Neuronal stem cell (in vitro differentiated cells): ENCODE measurements at regions not wholly inside any gene's neighbourhood (a gene's known extent, or its start where the extent isn't known, plus 50 kb on each side); places are given as distances from the start of the nearest gene placed in this dataset.
A peak's percentile ranks its signal among the peaks of the same experiment; 100 is the strongest.

Source experiments
- DNase-seq: peaks from one replicate; pipeline ENCODE4 v3.0.0-alpha.2; 2013; ENCODE audit warnings: low spot score
- H2AFZ ChIP-seq: one replicate; pipeline ENCODE4 v1.6.1; 2013; ENCODE audit warnings: mild to moderate bottlenecking, low read length, inconsistent platforms
- H2AK5ac ChIP-seq: 2 replicates; pipeline ENCODE4 v1.6.1; 2013; ENCODE audit warnings: low read depth, mild to moderate bottlenecking, inconsistent platforms, low read length, moderate library complexity, mixed read lengths
- H2BK120ac ChIP-seq: 2 replicates; pipeline ENCODE4 v1.6.1; 2013; ENCODE audit warnings: low read depth, mild to moderate bottlenecking, inconsistent platforms, low read length, moderate library complexity, mixed read lengths
- H2BK12ac ChIP-seq: one replicate; pipeline ENCODE4 v1.6.1; 2013; ENCODE audit warnings: low read length, inconsistent platforms
- H2BK15ac ChIP-seq: 2 replicates; pipeline ENCODE4 v1.6.1; 2013; ENCODE audit warnings: mild to moderate bottlenecking, low read length, inconsistent platforms, mixed read lengths
- H2BK5ac ChIP-seq: one replicate; pipeline ENCODE4 v1.6.1; 2013; ENCODE audit warnings: inconsistent platforms, mild to moderate bottlenecking, low read length, moderate library complexity
- H3K14ac ChIP-seq: one replicate; pipeline ENCODE4 v1.6.1; 2013; ENCODE audit warnings: low read length, inconsistent platforms
- H3K18ac ChIP-seq: 2 replicates; pipeline ENCODE4 v1.6.1; 2013; ENCODE audit warnings: low read length, inconsistent platforms
- H3K23ac ChIP-seq: 2 replicates; pipeline ENCODE4 v1.6.1; 2013; ENCODE audit warnings: low read depth, mild to moderate bottlenecking, mixed read lengths, low read length, inconsistent platforms; ENCODE audit not compliant: poor library complexity
- H3K27ac ChIP-seq: replicated peaks from 3 replicates; pipeline ENCODE4 v1.5.1; 2013; ENCODE audit warnings: low read length, inconsistent platforms
- H3K27me3 ChIP-seq, 3 experiments: 2 replicates each; pipeline ENCODE4 v1.6.1; 2013; ENCODE audit warnings: low read length in 3 of 3, mild to moderate bottlenecking in 2 of 3, inconsistent platforms in 1 of 3, low read depth in 1 of 3, mixed read lengths in 1 of 3, moderate library complexity in 1 of 3; ENCODE audit not compliant: control insufficient read depth in 3 of 3, insufficient read depth in 3 of 3
- H3K36me3 ChIP-seq, 2 donors: replicated peaks in 1 of 2; 2 replicates each; pipeline ENCODE4 v1.6.1; 2013; ENCODE audit warnings: low read length in 2 of 2; ENCODE audit not compliant: control insufficient read depth in 2 of 2, insufficient read depth in 2 of 2
- H3K4ac ChIP-seq: 2 replicates; pipeline ENCODE4 v1.6.1; 2013; ENCODE audit warnings: inconsistent platforms, mild to moderate bottlenecking, low read length, moderate library complexity
- H3K4me1 ChIP-seq, 2 donors: 1 replicate in 1 of 2; 2 replicates in 1 of 2; pipeline ENCODE4 v1.6.1; 2013; ENCODE audit warnings: low read length in 2 of 2, low read depth in 1 of 2; ENCODE audit not compliant: control insufficient read depth in 2 of 2, insufficient read depth in 1 of 2
- H3K4me2 ChIP-seq: one replicate; pipeline ENCODE4 v1.6.1; 2013; ENCODE audit warnings: mild to moderate bottlenecking, low read length, inconsistent platforms; ENCODE audit not compliant: insufficient read depth, poor library complexity, severe bottlenecking
- H3K4me3 ChIP-seq, 2 donors: 2 replicates each; pipeline ENCODE4 v1.5.1; 2013; ENCODE audit warnings: low read length in 2 of 2, mild to moderate bottlenecking in 2 of 2, inconsistent platforms in 1 of 2, moderate library complexity in 1 of 2
- H3K79me1 ChIP-seq: one replicate; pipeline ENCODE4 v1.6.1; 2013; ENCODE audit warnings: low read depth, mild to moderate bottlenecking, inconsistent platforms, low read length, moderate library complexity
- H3K9ac ChIP-seq: one replicate; pipeline ENCODE4 v1.6.1; 2013; ENCODE audit warnings: mild to moderate bottlenecking, low read depth, low read length, inconsistent platforms; ENCODE audit not compliant: poor library complexity
- H3K9me3 ChIP-seq, 2 donors: replicated peaks in 1 of 2; 2 replicates each; pipeline versions ENCODE3 to v1.6.1; 2013; ENCODE audit warnings: low read length in 2 of 2, mild to moderate bottlenecking in 2 of 2, inconsistent platforms in 1 of 2, low read depth in 1 of 2, mixed read lengths in 1 of 2, moderate library complexity in 1 of 2; ENCODE audit not compliant: control insufficient read depth in 2 of 2, insufficient read depth in 1 of 2
- H4K8ac ChIP-seq: one replicate; pipeline ENCODE4 v1.6.1; 2013; ENCODE audit warnings: low read depth, mild to moderate bottlenecking, inconsistent platforms, low read length, moderate library complexity
- H4K91ac ChIP-seq: one replicate; pipeline ENCODE4 v1.6.1; 2013; ENCODE audit warnings: low read length, low read depth, mild to moderate bottlenecking, inconsistent platforms; ENCODE audit not compliant: poor library complexity
- WGBS, 2 donors: extraction: QIAGEN DNeasy Blood & Tissue Kit; methylation state at CpG; one replicate each; pipeline ENCODE4 v1.1.7; 2013; ENCODE audit warnings: missing lambda C conversion rate in 2 of 2, mixed read lengths in 1 of 2; ENCODE audit not compliant: insufficient read length in 2 of 2, insufficient replicate concordance in 1 of 2; ENCODE audit errors: extremely low coverage in 2 of 2; 5-methylcytosine and 5-hydroxymethylcytosine counted together

DNA sequence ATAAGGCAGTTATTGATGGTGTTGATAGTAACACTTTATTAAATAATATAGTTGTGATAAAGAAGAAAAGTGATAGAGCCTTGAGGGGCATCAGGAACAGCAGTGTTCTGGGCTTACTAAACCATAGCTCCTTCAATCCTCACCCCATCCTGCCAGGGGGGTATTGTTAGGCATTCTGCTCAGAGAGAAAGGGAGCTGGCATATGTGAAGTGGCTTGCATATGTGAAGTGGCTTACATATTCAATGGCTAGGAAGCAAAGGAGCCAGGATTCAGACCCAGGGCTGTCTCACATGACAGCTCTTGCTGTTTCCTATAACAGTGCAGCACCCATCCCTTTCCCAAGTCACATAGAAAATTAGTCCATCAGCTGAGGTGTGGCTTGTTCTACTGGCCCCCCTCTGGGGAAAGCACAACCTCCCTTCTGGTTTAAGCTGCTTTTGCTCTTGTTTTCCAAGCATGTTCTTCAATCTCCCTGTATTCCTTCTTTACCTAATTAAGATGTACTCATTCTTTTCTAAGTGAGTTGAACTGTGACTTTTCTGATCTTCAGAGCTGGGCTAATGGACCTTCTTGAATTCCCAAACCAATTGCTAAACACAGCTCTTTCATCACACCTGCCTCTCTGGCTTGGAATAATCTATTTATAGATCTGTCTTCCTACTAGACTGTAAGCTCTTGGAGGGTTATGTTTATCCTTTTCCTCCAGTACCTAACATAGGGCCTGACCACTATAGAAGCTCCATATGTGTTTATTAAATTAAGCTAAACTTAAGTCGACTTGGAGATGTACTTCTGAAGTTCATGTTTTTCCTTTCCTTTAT lies 108.7 kb upstream of the GLI3 start:
- H3K18ac ChIP-seq: no peak overlapping the region
- H3K4me2 ChIP-seq: no peak overlapping the region
- H3K27me3 ChIP-seq: no peaks in the 10 kb centered on the region
- no peak for DNase-seq
- H3K23ac ChIP-seq: no peak overlapping the region
- no peak overlapping the region for H3K14ac ChIP-seq
- no peak overlapping the region for H2BK5ac ChIP-seq
- H3K4me3 ChIP-seq: no peak overlapping the region
- no peak overlapping the region for H2BK15ac ChIP-seq
- no peak overlapping the region for H2BK12ac ChIP-seq
- no peak overlapping the region for H2AK5ac ChIP-seq
- no peaks in the 10 kb centered on the region for H3K36me3 ChIP-seq
- H4K91ac ChIP-seq: no peak overlapping the region
- H3K79me1 ChIP-seq: no peaks in the 10 kb centered on the region
- H2BK120ac ChIP-seq: no peak overlapping the region
- H3K4me1 ChIP-seq: peaks cover 15 to 24% of the 10 kb centered on the region in 2 donors
- no CpG with 5 or more reads among the region's 1 CpG for WGBS, 2 donors
- H2AFZ ChIP-seq: no peak overlapping the region
- H3K27ac ChIP-seq: no peak overlapping the region
- H3K4ac ChIP-seq: no peak overlapping the region
- H3K9me3 ChIP-seq: no peaks in the 10 kb centered on the region
- H4K8ac ChIP-seq: no peak overlapping the region
- no peak overlapping the region for H3K9ac ChIP-seq

DNA sequence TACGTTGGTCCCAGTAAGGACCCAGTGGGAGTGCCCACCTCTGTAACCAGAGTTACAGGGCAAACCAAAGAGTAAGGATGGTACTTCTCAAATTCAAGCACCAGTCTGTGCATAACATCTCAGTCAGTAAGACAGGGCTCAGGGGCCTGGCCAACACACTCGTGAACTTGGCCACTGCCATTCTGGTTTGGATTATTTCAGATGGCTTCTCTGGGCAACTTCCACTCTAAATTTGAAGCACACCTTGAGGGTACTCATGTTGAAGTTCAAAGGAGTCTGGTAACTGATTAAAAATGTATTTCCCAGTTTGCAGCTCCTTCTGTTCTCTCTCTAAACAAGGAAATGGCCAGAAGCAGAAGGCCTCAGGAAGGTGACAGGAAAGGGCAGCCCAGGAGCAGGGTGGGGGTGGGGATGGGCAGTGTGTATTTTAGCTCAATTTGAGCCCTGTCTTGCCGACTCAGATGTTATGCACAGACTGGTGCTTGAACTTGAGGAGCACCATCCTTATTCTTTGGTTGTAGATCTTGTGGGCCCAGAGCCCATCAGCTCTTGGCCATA lies 107.3 kb upstream of the GLI3 start:
- H2AFZ ChIP-seq: no peak overlapping the region
- DNase-seq: no peak
- H3K23ac ChIP-seq: no peak overlapping the region
- WGBS, 2 donors: no CpG with 5 or more reads among the region's 3 CpGs
- H3K4me2 ChIP-seq: no peak overlapping the region
- H2AK5ac ChIP-seq: peak overlapping the region; percentile 72
- H4K91ac ChIP-seq: no peak overlapping the region
- H3K27ac ChIP-seq: no peak overlapping the region
- H2BK120ac ChIP-seq: no peak overlapping the region
- no peaks in the 10 kb centered on the region for H3K79me1 ChIP-seq
- no peak overlapping the region for H3K4ac ChIP-seq
- no peaks in the 10 kb centered on the region for H3K36me3 ChIP-seq
- H3K9ac ChIP-seq: no peak overlapping the region
- H2BK12ac ChIP-seq: no peak overlapping the region
- no peaks in the 10 kb centered on the region for H3K9me3 ChIP-seq
- no peak overlapping the region for H4K8ac ChIP-seq
- no peak overlapping the region for H2BK15ac ChIP-seq
- no peak overlapping the region for H3K14ac ChIP-seq
- no peaks in the 10 kb centered on the region for H3K27me3 ChIP-seq
- H3K4me3 ChIP-seq: no peak overlapping the region
- peak overlapping the region; percentile 32 for H3K18ac ChIP-seq
- peaks cover 21 to 28% of the 10 kb centered on the region in 2 donors for H3K4me1 ChIP-seq
- no peak overlapping the region for H2BK5ac ChIP-seq

DNA sequence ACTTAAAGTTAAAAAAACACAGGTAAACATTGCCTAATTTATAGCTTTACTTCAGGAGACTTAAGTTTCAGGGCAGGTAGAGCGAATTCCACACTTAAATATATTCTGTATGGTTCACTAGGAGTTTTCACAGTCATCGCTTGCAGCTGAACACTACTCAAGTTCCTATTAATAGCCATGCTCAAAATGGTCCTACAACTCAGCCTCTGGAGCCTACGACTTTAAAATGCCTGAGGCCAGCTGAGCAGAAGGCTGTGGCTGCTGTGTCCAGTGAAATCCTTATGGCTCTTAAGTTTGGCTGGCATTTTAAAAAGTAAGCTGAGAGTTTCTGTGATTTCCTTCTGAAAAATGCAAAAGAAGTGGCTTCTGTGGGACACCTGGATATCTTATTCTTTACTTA lies 105.4 kb upstream of the GLI3 start:
- H3K27ac ChIP-seq: peak overlapping the region; percentile 84
- DNase-seq: no peak
- no peak overlapping the region for H2AFZ ChIP-seq
- no peaks in the 10 kb centered on the region for H3K36me3 ChIP-seq
- no peak overlapping the region for H3K23ac ChIP-seq
- no peaks in the 10 kb centered on the region for H3K27me3 ChIP-seq
- H2BK5ac ChIP-seq: no peak overlapping the region
- H3K4me3 ChIP-seq: no peak overlapping the region
- H3K9ac ChIP-seq: no peak overlapping the region
- H2BK120ac ChIP-seq: no peak overlapping the region
- H3K9me3 ChIP-seq: no peaks in the 10 kb centered on the region
- H3K4ac ChIP-seq: no peak overlapping the region
- H2BK15ac ChIP-seq: no peak overlapping the region
- H4K8ac ChIP-seq: no peak overlapping the region
- WGBS, 2 donors: no CpG with 5 or more reads among the region's 3 CpGs
- H3K79me1 ChIP-seq: no peaks in the 10 kb centered on the region
- no peak overlapping the region for H2AK5ac ChIP-seq
- H3K14ac ChIP-seq: no peak overlapping the region
- no peak overlapping the region for H4K91ac ChIP-seq
- no peak overlapping the region for H3K4me2 ChIP-seq
- peaks cover 22 to 30% of the 10 kb centered on the region in 2 donors for H3K4me1 ChIP-seq
- no peak overlapping the region for H2BK12ac ChIP-seq
- H3K18ac ChIP-seq: no peak overlapping the region

DNA sequence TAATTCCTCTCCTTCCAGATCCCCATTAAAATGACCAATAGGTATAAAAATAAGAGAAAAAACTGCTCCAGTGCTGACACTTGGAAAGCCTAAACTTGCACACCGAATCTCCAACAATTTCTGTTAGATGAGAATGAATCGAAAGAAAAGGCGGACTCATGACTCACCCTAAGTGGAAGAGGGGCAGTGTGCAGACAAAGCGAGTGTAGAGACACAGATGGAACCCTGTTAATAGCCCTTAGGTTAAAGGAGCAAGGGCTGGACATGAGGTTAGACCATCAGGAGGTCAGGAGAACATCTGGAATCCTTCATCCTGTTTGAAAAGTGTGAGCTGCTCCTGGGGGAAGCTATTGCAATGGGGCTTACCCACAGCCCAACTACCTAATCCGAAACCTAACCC lies 103.4 kb upstream of the GLI3 start:
- H3K23ac ChIP-seq: no peak overlapping the region
- H2BK12ac ChIP-seq: no peak overlapping the region
- no peaks in the 10 kb centered on the region for H3K79me1 ChIP-seq
- no peak overlapping the region for H4K8ac ChIP-seq
- no peak overlapping the region for H2BK120ac ChIP-seq
- H3K4me3 ChIP-seq: no peak overlapping the region
- H3K18ac ChIP-seq: peak overlapping the region; percentile 66
- H3K9ac ChIP-seq: no peak overlapping the region
- no peak overlapping the region for H4K91ac ChIP-seq
- H2BK15ac ChIP-seq: no peak overlapping the region
- no peaks in the 10 kb centered on the region for H3K36me3 ChIP-seq
- H3K27ac ChIP-seq: no peak overlapping the region
- peaks cover 19 to 28% of the 10 kb centered on the region in 2 donors for H3K4me1 ChIP-seq
- no peak overlapping the region for H3K4ac ChIP-seq
- H3K27me3 ChIP-seq: no peaks in the 10 kb centered on the region
- no peaks in the 10 kb centered on the region for H3K9me3 ChIP-seq
- H2AK5ac ChIP-seq: no peak overlapping the region
- H3K4me2 ChIP-seq: no peak overlapping the region
- no peak overlapping the region for H2BK5ac ChIP-seq
- H3K14ac ChIP-seq: no peak overlapping the region
- peak overlapping the region; percentile 57 for H2AFZ ChIP-seq
- DNase-seq: no peak
- WGBS, 2 donors: no CpG with 5 or more reads among the region's 5 CpGs
